Stimulated activated CD4-positive, alpha-beta T cell treated with anti-CD3 and anti-CD28 coated beads, Interleukin-1b, Interleukin-23, amount 100 ng/mL, for 48 hours (primary cell): ENCODE measurements at regions not wholly inside any gene's neighbourhood (a gene's known extent, or its start where the extent isn't known, plus 50 kb on each side); places are given as distances from the start of the nearest gene placed in this dataset.
"Not testable (repeated sequence)": the region's sequence is repeated elsewhere in the genome, so short reads cannot be mapped to it uniquely, and the experiment has no call there.

Experiments used
- DNase-seq: peaks from one replicate; pipeline ENCODE4 v3.0.0-alpha.2; 2020

DNA sequence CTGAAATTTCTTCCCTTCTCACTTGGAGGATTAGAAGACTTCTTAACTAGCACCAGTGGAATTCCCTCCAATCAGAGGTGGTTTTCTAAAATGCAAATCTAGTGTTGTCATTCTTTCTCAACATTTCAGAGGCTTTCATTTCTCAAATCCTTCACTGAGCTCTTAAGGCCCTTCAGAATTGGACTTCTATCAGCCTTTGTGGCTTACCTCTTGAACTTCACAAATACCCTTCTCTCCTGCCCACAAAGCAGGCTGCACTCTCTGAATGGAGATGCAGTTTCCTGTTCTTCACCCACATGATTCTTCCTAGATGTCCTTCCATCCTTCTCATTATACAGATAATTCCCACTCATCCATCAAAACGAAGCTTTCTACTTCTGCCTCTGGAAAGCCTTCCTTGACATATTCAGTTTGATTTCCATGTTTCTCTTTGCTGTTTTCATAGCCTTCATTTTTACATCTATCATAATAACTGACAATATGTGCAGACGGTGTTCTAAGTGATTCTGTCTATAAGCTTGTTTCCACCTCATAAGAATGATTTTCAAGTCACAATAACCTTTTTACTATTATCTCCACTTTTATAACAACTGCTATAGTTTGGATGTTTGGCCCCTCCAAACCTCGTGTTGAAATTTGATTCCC lies 123.1 kb upstream of the GPR12 start:
- DNase-seq, result no peak

- no peak for DNase-seq
These were observed 122.1 kb upstream of the GPR12 start for GRCh38 chr13:26882731-26883130.

DNA sequence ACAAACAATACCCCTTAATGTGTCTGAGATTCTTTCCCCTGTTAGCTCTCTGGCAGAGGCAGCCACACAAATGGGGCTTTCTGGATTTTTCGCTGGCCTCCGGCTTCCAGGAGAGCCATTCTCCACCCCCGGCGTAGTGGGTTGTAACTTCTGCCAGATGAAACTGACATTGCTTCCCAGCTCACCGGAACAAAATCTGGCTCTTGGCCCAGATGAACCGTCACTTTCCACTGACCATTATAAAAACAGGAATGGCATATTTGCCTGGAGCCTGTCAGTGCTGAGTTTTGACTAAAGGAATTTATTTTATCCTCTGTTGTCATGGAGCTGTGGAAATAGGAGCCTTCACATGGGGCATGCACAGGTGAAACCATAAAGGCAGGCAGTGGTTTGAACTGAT lies 120.6 kb upstream of the GPR12 start:
- DNase-seq, result no peak

- DNase-seq, result no peak
These were observed 120.1 kb upstream of the GPR12 start for GRCh38 chr13:26880735-26881134.

DNA sequence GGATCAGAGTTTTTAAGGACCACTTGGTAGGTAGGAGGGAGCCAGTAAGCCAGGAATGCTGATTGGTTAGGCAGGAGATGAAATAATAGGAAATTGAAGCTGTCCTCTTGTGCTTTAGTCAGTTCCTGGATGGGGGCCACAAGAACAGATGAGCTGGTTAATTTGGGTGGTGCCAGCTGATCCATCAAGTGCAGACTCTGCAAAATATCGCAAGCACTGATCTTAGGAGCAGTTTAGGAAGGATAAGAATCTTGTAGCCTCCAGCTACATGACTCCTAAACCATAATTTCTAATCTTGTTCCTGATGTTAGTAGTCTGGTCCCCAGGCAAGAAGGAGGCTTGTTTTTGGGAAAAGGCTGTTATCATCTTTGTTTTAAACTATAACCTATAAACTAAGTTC lies 117.9 kb upstream of the GPR12 start:
- DNase-seq, result no peak

- no peak for DNase-seq
These were observed 112.8 kb upstream of the GPR12 start for GRCh38 chr13:26873386-26873698.

GRCh38 chr13:26872525-26873385 lies 112.2 kb upstream of the GPR12 start:
- peak; percentile 48 for DNase-seq

GRCh38 chr13:26867451-26868091 lies 107.0 kb upstream of the GPR12 start:
- DNase-seq, result no peak

- DNase-seq, result no peak
These were observed 104.0 kb upstream of the GPR12 start for GRCh38 chr13:26864576-26864975.

DNA sequence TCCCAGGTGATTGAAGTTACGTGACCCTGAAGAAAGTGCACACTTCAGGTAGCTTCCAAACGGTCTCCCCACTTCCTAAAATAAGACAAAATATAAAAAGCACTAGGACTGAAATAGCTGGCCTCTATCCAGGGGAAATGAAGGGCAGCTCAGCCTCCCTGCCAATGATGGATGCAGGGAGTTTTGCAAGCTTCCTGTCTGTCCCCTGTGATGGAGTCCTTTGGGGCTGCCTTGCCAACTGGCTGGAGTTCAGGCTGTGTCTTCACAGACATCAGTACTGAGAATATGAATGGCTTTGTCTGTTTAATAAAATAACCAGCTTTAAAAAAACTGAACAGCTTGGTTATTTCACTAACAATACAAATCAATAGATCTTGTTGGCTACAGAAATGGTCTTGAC lies 101.4 kb upstream of the GPR12 start:
- DNase-seq, result no peak

GRCh38 chr13:26855921-26856320 lies 95.3 kb upstream of the GPR12 start:
- DNase-seq, result no peak

- DNase-seq, result no peak
These were observed 94.5 kb upstream of the GPR12 start for GRCh38 chr13:26855071-26855470.

DNA sequence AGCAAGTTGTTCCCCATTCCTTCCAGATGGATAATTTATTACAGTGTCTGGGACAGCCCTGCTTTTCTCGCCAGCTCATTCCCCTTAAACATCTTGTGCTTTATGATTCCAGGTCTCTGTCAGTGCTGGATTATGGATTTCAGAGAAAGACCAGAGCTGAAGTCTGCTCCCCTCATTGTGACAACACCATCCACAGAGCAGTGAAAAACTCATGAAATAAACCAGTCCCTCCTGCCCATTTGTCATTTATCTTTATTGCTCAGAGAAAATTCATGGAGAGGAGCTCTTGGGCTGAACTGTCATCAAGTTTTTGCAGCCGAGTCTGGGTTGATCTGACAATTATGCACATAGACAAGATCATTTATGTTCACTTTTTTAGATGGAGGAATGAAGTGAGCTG lies 92.7 kb upstream of the GPR12 start:
- DNase-seq, result no peak

GRCh38 chr13:26847281-26847680 lies 86.7 kb upstream of the GPR12 start:
- no peak for DNase-seq

GRCh38 chr13:26845063-26845462 lies 84.5 kb upstream of the GPR12 start:
- not testable (repeated sequence) for DNase-seq

DNA sequence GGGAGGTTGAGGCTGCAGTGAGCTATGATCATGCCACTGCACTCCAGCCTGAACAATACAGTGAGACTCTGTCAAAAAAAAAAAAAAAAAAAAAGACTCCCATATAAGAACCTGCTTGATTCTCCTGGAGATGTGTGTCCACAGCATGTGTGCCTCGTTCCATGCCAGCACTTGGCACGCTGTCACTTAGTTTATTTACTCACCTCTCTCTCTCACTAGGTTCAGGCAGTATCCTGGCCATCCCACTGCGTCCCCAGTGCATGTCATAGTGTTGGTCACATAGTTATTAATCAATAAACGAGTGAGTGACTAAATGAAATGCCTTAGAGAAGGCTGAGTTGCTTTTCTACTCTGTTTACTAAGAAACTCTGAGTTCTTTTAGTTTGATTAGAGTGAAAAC lies 79.1 kb upstream of the GPR12 start:
- DNase-seq, result no peak

DNA sequence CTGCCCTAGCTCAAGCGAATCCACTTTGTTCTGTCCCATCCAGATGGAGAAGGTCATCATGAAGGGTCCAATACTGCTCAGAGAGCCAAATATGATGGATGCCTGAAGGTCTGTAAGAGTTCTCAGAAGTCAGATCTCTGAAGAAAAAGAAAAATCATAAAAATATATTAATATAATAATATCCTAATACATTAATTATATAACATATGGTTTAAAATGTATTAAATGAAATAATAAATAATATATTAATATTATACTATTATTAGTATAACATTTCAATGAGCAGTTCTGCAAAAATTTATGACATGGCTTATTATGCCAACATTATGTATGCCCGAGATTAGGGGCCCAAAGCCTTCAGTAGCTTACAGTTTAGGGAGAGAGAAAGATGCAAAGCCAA lies 78.2 kb upstream of the GPR12 start:
- no peak for DNase-seq

- no peak for DNase-seq
These were observed 77.4 kb upstream of the GPR12 start for GRCh38 chr13:26837997-26838396.

- no peak for DNase-seq
These were observed 76.5 kb upstream of the GPR12 start for GRCh38 chr13:26837102-26837501.

DNA sequence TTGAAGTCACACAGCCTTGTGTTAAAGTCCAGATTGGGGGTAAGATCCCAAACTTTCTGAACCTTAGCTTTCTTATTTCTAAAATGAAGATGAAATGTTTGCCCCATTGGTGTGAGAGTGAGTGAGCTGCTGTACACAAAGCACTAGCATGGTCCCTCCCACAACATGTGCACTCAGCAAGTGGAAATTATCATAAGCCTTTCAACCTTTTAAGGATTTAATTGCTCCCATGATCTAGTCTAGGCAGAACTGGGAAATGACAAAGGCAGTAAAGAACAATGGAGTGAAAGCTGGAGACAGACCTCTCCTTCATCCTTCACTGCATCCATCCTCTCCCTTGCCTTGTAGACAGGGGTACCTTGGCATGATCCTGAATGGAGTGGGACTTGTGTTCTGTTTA lies 76.0 kb upstream of the GPR12 start:
- no peak for DNase-seq

- DNase-seq, result no peak
These were observed 74.1 kb upstream of the GPR12 start for GRCh38 chr13:26834646-26835045.

DNA sequence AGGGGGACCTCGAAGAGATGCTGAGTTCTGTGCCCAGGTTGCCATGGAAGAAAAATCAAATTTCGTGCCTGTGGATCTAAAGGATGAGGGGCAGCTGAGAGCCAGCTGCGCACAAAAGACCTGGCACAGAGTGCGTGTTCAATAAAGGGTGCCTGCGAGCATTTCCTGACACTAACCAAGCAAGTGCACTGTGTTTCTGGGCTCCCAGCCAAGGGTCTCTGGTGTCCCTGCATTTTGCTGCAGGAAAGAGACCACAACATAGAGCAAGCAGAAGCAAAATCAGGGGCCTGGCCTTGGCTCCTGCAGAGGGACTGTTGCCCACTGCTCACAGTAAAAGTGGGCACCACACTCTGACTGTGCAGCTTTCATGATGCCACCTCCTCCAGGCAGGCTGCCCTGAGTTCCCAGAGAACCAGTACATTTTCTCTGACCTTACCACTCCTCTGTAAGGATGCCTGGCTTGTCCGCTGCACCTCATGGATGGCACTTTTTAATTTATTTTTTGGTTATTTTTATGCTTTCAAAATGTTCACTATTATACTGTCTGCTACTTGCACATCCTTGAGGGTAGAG lies 70.8 kb upstream of the GPR12 start:
- no peak for DNase-seq

DNA sequence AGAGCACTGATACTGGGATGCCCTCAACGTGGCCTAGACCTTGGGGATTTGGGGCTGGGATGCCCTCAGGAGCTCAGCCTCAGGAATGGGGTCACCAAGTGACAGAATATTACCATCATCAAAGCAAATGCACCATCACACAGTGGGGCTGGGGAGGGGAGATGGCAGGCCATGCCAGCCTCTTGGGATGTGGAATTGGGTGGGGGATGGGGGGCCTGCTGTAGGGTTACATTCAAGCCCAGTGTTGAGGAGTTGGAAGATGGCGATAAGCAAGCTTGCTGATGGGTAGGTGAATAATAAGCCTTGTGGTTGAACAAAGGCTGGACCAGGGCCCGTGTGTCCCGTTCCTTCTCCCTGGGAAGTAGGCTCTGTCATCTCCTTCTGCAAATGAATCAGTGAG lies 69.1 kb upstream of the GPR12 start:
- no peak for DNase-seq

DNA sequence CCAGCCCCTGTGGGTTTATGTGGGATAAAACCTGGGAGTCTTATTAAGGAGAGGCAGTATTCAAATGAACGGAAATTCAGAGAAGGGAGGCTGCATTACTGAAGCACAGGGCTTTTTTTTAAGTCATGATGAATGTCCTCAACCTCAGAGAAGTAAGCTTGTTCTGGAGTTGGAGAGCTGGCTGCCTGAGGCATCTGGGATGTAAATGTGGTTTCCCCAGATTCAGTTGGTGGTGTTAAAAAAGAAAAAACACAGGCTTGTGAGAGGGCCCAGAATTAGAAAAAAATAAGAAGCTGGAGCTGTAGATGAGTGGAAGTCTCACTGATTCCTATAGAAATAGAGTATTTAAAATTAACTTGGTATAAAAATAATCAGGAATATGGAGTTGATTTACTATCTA lies 64.0 kb upstream of the GPR12 start:
- DNase-seq, result no peak
